Left cardiac atrium (tissue), 4 donors: ENCODE measurements at regions not wholly inside any gene's neighbourhood (a gene's known extent, or its start where the extent isn't known, plus 50 kb on each side); places are given as distances from the start of the nearest gene placed in this dataset.
"Not testable (repeated sequence)": the region's sequence is repeated elsewhere in the genome, so short reads cannot be mapped to it uniquely, and the experiment has no call there.

Source experiments
- ATAC-seq, 2 donors: fragments of 200-7000 bp; cut with Tn5 transposase; one replicate each; pipeline ENCODE4 v1.9.1; 2020; ENCODE audit warnings: mild to moderate bottlenecking in 2 of 2, moderate library complexity in 2 of 2
- DNase-seq: peaks from one replicate; pipeline ENCODE4 v3.0.0-alpha.2; 2020
- intact Hi-C, 2 donors: fragments of 100-400 bp; cut with DNase I; formaldehyde crosslinking; loops; one replicate each; pipeline versions ENCODE4 v1.14.1 to v1.15.1; 2022 to 2023
- donor health status: DM: no; HTN: yes; CAD: no.
- donor health status: DM: no; HTN: yes; CAD: no; lungs with severe emphysema.
- donor health status: DM: yes; HTN: yes; CAD: no.
- donor health status: Dilated cardiomyopathy.

- ATAC-seq (peak; percentile 50 to 83), DNase-seq (no peak)
- intact Hi-C loops, result no loop called here
Measured at GRCh38 chr2:130252880-130253645, 54.8 kb upstream of the TUBA3E start.

GRCh38 chr2:130251873-130252620 lies 53.8 kb upstream of the TUBA3E start:
- ATAC-seq (peak; percentile 19 to 37), DNase-seq (no peak)

GRCh38 chr2:130251535-130251872 lies 53.3 kb upstream of the TUBA3E start:
- intact Hi-C loops, result no loop called here
- ATAC-seq, result no peak

More at GRCh38 chr2:130251873-130252620, 53.8 kb upstream of the TUBA3E start:
- intact Hi-C loops, result no loop called here

GRCh38 chr2:130248355-130248754 lies 50.1 kb upstream of the TUBA3E start:
- DNase-seq, ATAC-seq, intact Hi-C loops: not testable (repeated sequence)

More at GRCh38 chr2:130251535-130251872, 53.3 kb upstream of the TUBA3E start:
- no peak for DNase-seq
